GM13977 (cell line): ENCODE measurements at regions not wholly inside any gene's neighbourhood (a gene's known extent, or its start where the extent isn't known, plus 50 kb on each side); places are given as distances from the start of the nearest gene placed in this dataset.

Source experiments
- DNase-seq: peaks from one replicate; pipeline ENCODE4 v3.0.0; 2012; ENCODE audit warnings: low spot score
- CTCF ChIP-seq: IDR thresholded peaks from 2 replicates; pipeline ENCODE4 v1.5.1; 2012; ENCODE audit warnings: mild to moderate bottlenecking, control low read depth; ENCODE audit not compliant: insufficient read depth; ENCODE audit errors: extremely low read depth, missing control alignments
- in situ Hi-C: fragments of 300-500 bp; cut with MboI; formaldehyde crosslinking; loops from one replicate; pipeline ENCODE4 v1.12.0; 2022; ENCODE audit warnings: low sequenced_read_pairs, low pct_unique_long_range_greater_than_20kb, mixed read lengths, inconsistent platforms; ENCODE audit not compliant: unreplicated experiment

DNA sequence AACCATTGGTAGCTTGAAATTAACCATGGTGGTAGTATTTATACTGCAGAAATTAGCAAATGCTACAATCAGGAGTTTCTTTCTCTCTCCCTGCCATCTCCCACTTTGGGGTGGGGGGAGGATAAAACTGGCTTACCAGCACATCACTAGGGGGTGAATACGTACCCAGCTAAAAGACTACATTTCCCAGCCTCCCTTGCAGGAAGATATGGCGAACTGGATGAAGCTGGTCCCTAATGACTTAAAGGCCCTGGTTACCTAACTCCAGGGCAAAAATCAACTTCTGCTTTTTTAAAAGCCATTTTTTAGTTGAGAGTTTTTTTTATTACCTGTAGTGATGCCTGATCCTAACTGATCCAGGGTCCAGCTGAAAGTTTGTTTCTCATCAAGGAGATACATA lies 70.3 kb upstream of the RAB12 start:
- no peak for DNase-seq
- no peak for TF ChIP-seq CTCF
- in situ Hi-C loops: no loop called here

DNA sequence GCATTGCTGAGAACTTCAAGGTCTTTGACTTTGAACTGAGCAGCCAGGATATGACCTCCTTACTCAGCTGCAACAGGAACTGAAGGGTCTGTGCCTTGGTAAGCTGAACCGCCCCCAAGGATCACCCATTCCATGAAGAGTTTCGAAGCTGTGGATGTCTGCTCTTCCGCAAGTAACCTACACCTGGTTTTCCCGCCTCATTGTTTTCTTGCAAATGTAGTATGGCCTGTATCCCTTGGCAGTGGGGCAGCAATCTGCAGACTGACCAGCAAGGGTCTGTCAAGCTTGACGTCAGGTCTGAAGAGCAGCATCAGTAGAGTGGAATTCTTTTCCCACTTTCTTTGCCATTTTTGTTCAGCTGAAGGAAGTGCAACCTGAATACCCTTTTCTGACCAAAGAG lies 62.6 kb upstream of the RAB12 start:
- in situ Hi-C loops: no loop called here
- DNase-seq: no peak
- TF ChIP-seq CTCF: no peak

DNA sequence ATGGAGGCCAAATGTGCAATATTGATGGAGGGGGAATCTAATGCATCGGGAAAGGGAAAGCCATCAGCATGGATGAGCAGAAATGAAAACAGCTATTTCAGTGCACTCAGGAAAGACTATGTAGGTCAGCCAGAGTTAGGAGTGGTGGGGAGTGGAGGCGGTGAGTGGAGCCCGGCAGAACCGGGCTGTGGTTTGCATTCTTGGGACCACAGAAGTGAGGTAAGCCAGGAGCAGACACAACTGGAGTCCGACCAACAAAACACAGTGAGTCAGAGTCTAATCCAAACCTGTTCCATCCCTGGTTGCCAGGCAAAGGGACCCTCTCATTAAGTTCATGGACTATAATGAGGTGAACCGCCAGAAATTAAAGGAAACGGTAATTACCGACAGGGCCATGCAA lies 61.1 kb upstream of the RAB12 start:
- DNase-seq: no peak
- TF ChIP-seq CTCF: no peak
- in situ Hi-C loops: no loop called here

DNA sequence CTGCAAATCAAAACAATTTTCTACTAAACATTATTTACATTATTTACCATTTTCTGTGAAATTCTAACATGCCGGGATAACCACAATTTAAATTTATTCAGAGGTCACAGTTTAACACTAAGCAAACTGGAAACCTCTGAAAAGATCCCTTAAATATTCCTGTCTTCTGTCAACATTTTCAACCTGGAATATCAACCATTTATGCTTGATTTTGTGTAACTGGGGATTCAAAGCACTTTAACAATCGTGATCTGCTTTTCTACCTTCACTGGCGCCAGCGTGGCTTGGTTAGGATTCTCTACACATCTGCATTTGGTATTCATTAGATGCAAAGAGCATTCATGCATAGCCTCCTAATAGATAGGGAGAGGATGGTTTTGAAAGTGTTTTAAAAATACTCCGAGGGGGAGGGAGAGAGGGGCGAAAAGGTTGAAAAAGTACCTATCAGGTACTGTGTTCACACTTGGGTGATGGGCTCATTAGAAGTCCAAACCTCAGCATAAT lies 59.9 kb upstream of the RAB12 start:
- TF ChIP-seq CTCF: no peak
- in situ Hi-C loops: no loop called here
- DNase-seq: no peak

DNA sequence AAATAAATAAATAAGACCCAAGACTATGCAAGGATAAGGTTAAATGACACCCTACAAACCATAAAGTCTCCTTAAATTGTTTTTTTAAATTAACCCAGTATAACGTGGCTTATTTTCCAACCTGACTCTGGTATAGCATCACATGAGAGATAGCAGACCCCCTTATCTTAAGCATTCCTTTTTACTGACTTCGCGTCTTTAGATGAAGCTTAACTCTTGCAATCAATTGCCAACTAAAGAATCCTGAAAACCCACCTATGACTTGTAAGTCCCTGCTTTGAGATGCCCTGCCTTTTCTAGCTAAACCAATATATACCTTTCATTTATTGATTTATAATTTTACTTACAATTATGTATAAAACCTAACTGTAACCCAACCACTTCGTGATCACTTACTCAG lies 57.1 kb upstream of the RAB12 start:
- no peak for TF ChIP-seq CTCF
- no peak for DNase-seq
- in situ Hi-C loops: no loop called here

- no peak for TF ChIP-seq CTCF
- DNase-seq: no peak
- in situ Hi-C loops: no loop called here
Measured at GRCh38 chr18:8554354-8554753, 54.9 kb upstream of the RAB12 start.

DNA sequence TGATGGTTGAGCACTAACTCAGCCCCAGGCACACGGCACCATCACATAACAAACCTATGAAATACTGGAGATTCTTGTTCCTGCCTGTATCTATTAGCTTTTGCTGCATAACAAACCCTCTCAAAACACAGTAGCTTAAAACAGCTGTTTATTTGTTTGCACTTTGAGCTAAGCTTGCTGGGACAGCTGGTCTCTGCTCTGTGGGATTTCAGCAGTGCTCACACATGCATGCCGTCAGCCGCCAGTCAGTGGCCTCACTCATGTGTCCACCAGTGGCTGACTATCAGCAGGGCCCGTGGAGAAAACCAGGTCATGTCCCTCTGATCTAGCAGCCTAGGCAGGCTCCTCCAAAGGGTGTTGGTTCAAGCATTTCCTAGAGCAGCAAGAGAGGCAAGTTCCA lies 52.8 kb upstream of the RAB12 start:
- DNase-seq: no peak
- in situ Hi-C loops: no loop called here
- TF ChIP-seq CTCF: no peak
